SH-SY5Y (cell line): ENCODE measurements at regions not wholly inside any gene's neighbourhood (a gene's known extent, or its start where the extent isn't known, plus 50 kb on each side); places are given as distances from the start of the nearest gene placed in this dataset.

Experiments used
- GATA2 ChIP-seq: IDR thresholded peaks from 2 replicates; pipeline ENCODE4 v1.6.1; 2011; ENCODE audit warnings: mild to moderate bottlenecking, low read depth, low read length
- GATA3 ChIP-seq: IDR thresholded peaks from 2 replicates; pipeline ENCODE4 v1.6.1; 2011; ENCODE audit warnings: low read depth, mild to moderate bottlenecking, low read length, moderate library complexity

- TF ChIP-seq GATA3 (no peak), GATA2 (no peak)
Observed at GRCh38 chr2:195092341-195092740, 564.7 kb upstream of the SLC39A10 start.
